ENCODE measurements at regions not wholly inside any gene's neighbourhood (a gene's known extent, or its start where the extent isn't known, plus 50 kb on each side); places are given as distances from the start of the nearest gene placed in this dataset.

DNA sequence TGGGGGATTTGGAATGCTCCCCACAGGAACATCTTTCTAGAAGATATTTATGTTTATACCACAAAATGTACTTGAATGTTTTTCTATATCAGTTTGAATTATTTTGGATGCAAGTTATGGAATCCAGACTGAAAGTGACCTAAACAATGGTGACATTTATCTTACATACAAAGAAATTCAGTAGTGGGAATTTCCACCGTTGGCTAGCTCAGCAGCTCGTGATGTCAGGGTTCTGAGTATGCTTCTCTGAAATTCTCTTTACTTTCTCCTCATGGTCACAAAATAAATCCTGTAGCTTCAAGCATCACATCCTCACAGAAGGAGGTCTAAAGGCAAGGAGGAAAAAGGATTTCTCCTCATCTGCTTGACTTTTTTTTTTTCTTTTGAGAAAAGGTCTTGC lies 105.3 kb downstream of the AKAIN1 start:
- no peak for DNase-seq

DNA sequence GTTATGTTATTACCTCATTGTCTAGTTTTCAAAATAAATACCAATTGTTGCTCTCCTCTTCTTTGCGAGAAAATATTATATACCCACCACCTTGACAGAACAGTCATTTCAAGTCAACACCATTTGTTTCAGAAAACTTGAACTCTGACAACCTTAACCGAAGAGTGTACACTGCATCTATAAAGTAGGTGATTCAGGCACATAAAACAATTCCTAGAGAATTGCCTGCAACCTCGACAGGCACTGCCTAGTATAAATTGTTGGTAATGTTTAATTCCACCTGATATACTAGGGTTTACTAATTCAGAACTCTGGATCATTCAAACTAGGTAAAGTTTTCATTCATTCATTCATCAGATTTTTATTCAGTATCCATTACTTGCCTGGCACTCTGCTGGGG lies 121.8 kb downstream of the AKAIN1 start:
- DNase-seq, result no peak

DNA sequence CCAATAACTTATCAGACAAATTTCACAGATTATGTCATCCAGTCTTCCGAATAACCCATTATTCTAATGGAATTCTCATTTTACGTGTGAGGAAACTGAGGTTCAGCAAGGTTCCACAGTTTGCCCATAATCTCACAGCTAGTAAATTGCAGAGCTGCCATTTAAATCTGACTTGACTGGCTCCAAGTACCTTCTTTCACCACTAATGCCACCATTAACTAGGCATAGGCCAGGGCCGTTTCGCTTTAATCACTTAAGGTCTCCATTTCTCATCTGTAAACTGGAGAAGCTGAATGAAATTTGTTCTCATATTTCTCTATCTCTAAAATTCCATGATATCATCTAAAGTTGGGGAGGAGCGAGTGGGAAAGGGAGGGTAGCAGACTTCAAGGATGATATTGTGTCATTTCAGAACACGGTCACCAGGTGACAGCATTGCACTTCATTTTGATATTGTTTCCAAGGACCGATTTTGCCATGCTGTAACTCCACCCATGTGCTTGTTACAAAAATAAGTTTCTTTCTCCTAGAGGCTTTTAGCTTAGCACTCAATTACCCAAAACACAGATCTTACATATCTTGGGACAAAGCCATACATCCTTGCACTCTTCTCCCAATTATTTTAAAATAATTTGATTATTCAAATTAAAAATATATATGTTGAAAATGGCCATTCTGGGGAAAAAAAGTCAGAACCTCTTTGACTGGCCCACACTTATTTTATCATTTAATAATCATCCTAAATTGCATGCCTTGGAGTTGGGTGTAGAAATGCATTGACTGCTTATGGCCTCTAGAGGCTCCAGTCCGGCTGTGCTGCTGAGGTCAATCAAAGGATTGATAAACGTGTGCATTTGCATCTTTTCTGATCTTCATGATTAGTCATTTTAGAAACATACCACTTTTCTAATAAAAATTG lies 123.8 kb downstream of the AKAIN1 start:
- peak; percentile 17 for DNase-seq

GRCh38 chr18:5068851-5069250 lies 128.2 kb downstream of the AKAIN1 start:
- no peak for DNase-seq

- no peak for DNase-seq
These were observed 130.6 kb downstream of the AKAIN1 start for GRCh38 chr18:5066380-5066977.

GRCh38 chr18:5065615-5066014 lies 131.4 kb downstream of the AKAIN1 start:
- DNase-seq, result no peak

GRCh38 chr18:5064841-5065370 lies 132.2 kb downstream of the AKAIN1 start:
- DNase-seq, result no peak

GRCh38 chr18:5061785-5062184 lies 135.3 kb downstream of the AKAIN1 start:
- DNase-seq, result no peak

GRCh38 chr18:5060543-5060942 lies 136.5 kb downstream of the AKAIN1 start:
- DNase-seq, result no peak

- DNase-seq, result no peak
These were observed 137.4 kb downstream of the AKAIN1 start for GRCh38 chr18:5059696-5060032.

DNA sequence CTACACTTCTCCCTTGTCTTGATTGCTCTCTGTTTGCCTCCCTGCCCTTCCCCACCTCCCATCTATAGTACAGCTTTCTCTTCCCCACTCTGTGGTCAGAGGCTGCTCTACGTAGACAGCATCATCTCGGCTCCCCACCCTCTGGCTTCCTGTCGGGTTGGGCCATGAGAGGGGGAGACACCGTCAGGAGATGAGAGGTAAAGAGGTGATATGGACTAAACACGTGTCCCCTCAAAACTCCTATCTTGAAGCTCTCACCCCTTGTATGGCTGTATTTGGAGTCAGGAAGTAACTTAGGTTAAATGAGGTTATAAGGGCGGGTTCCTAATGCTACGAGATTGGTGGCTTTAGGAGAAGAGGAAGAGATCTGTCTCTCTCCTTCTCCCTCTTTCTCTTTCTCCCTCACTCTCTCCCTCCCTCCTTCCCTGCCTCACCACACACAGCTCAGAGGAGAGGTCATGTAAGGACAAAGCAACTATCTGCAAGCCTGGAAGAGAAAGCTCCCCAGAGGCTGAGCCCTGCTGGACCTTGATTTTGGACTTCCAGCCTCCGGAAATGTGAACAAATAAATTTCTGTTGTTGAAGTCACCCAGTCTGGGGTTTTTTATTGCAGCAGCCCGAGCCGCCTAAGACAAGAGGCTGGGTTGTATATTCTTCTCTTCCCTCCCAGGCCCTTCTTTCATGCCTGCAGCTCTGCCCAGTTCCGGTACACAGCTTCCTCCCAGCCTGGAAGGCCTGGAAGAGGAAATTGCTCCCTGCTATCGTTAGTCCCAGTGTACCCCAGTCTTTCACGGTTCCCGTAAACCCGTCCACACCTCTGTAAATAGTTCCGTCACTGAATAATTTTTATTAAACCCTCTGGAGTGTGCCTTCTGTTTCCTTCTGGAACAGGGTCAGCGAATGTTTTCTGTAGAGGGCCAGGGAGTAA lies 138.0 kb downstream of the AKAIN1 start:
- no peak for DNase-seq

GRCh38 chr18:5057386-5058348 lies 139.4 kb downstream of the AKAIN1 start:
- DNase-seq, result peak; percentile 28

- DNase-seq, result no peak
These were observed 144.6 kb downstream of the AKAIN1 start for GRCh38 chr18:5052491-5052890.

GRCh38 chr18:5051207-5051606 lies 145.8 kb downstream of the AKAIN1 start:
- no peak for DNase-seq

GRCh38 chr18:5049124-5049523 lies 147.9 kb downstream of the AKAIN1 start:
- no peak for DNase-seq

DNA sequence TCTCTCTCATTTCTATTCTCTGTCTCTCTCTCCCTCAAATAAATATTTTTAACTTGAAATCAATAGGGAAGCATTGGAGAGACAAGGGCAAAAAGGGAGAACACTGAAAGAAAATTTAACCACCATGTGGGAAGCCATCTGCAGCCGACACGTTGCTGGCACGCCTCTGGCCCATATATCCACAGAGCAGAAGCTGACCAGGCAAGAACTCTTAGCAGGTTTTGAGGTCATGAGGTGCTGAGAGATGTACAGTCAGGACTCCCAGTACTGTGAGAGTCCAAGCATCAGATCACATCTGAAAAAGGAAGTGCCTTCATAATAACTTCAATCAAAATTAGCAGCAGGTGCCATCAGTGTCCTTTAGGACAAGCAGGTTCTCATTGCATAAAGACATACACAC lies 156.6 kb downstream of the AKAIN1 start:
- no peak for DNase-seq

- DNase-seq, result no peak
These were observed 160.5 kb downstream of the AKAIN1 start for GRCh38 chr18:5036523-5036922.

GRCh38 chr18:5031216-5031615 lies 165.8 kb downstream of the AKAIN1 start:
- no peak for DNase-seq

GRCh38 chr18:5030636-5031035 lies 166.4 kb downstream of the AKAIN1 start:
- no peak for DNase-seq

DNA sequence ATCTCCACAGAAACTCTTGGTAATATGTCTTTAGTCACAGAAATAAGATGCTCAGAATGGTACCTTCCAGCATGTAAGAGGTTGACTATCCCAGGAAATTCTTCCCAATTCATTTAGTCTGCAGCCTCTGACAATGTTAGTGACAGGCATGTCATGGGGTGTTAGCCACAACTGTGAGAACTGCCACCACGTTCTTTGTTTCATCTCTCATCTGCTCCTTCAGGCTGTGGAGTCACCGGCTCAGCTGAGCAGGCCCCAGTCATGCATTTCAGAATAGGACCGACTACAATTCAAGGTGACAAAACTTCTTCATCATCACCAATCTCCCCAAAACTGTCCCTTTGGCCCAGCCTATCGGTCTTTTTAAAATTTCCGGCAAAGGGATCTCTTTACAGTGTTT lies 167.5 kb downstream of the AKAIN1 start:
- DNase-seq, result no peak

DNA sequence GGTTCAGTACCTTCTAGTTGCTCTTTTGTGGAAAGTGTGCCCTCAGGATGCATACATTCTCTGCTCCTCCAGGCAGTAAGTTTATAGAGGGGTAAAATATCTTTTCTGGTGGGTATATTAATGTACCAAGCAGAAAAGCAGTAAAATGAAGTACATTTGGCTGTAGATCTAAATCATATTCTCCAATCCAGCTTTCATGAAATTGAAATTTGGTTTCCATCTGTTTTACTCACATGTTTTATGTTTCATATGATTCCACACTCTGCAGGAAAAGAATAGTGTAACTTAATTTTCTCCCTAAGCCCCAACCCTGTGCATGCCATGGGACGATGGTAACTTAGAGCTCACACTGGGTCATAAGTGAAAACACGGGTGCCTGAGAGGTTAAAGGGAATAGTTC lies 172.3 kb downstream of the AKAIN1 start:
- DNase-seq, result no peak

DNA sequence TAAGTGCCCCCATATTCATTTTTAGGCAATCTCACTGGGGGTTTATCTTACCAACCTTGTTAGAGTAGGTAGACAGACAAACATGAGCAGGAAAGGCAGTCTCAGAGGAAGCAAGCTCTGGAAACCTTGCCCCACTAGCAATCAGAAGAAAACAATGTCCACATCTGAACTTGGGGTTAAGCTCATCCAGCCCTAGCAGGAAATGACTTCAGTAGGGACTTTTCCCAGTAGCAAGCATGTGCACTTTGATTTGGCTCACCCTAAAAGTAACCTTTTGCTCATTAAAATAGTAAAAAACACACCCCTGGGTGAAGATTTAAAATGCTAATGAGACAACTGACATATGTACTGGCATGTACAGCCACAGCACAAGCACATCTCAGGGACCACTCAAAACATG lies 175.5 kb downstream of the AKAIN1 start:
- no peak for DNase-seq

All from NCI-H526 treated with DMSO at 0.1 percent for 48 hours (cell line).